Stimulated activated CD4-positive, alpha-beta T cell treated with anti-CD3 and anti-CD28 coated beads, Interleukin-4, amount 100 ng/mL, for 1 hour (primary cell): ENCODE measurements at regions not wholly inside any gene's neighbourhood (a gene's known extent, or its start where the extent isn't known, plus 50 kb on each side); places are given as distances from the start of the nearest gene placed in this dataset.

Source experiments
- DNase-seq: peaks from one replicate; pipeline ENCODE4 v3.0.0-alpha.2; 2020

- no peak for DNase-seq
Measured at GRCh38 chr17:73936908-73937627, 266.4 kb upstream of the RPL38 start.

- DNase-seq = no peak
Measured at GRCh38 chr17:73938706-73939105, 264.8 kb upstream of the RPL38 start.

GRCh38 chr17:73939806-73940205 lies 263.7 kb upstream of the RPL38 start:
- DNase-seq = no peak

GRCh38 chr17:73940511-73940910 lies 263.0 kb upstream of the RPL38 start:
- DNase-seq = no peak

GRCh38 chr17:73941919-73942530 lies 261.5 kb upstream of the RPL38 start:
- DNase-seq = no peak

- DNase-seq = no peak
Measured at GRCh38 chr17:73942703-73943415, 260.6 kb upstream of the RPL38 start.

- DNase-seq = no peak
Measured at GRCh38 chr17:73943416-73944110, 259.9 kb upstream of the RPL38 start.

GRCh38 chr17:73944366-73944765 lies 259.1 kb upstream of the RPL38 start:
- no peak for DNase-seq

GRCh38 chr17:73947281-73947965 lies 256.1 kb upstream of the RPL38 start:
- no peak for DNase-seq

GRCh38 chr17:73947966-73948355 lies 255.5 kb upstream of the RPL38 start:
- no peak for DNase-seq

GRCh38 chr17:73949903-73950592 lies 253.4 kb upstream of the RPL38 start:
- no peak for DNase-seq

GRCh38 chr17:73950593-73950914 lies 252.9 kb upstream of the RPL38 start:
- DNase-seq = no peak

GRCh38 chr17:73952082-73952479 lies 251.4 kb upstream of the RPL38 start:
- no peak for DNase-seq

GRCh38 chr17:73952480-73953205 lies 250.8 kb upstream of the RPL38 start:
- DNase-seq = peak; percentile 32

- DNase-seq = no peak
Measured at GRCh38 chr17:73953206-73954033, 250.1 kb upstream of the RPL38 start.

GRCh38 chr17:73954951-73955350 lies 248.5 kb upstream of the RPL38 start:
- DNase-seq = no peak

GRCh38 chr17:73955616-73956015 lies 247.9 kb upstream of the RPL38 start:
- DNase-seq = no peak

- DNase-seq = no peak
Measured at GRCh38 chr17:73956169-73956568, 247.3 kb upstream of the RPL38 start.

GRCh38 chr17:73956595-73957465 lies 246.6 kb upstream of the RPL38 start:
- peak; percentile 47 for DNase-seq

- no peak for DNase-seq
Measured at GRCh38 chr17:73957564-73957963, 245.9 kb upstream of the RPL38 start.
